Smooth muscle cell (in vitro differentiated cells): ENCODE measurements at regions not wholly inside any gene's neighbourhood (a gene's known extent, or its start where the extent isn't known, plus 50 kb on each side); places are given as distances from the start of the nearest gene placed in this dataset.

Experiments used
- DNase-seq: peaks from one replicate; lab custom pipeline; 2025; ENCODE audit not compliant: unreplicated experiment; lab: John Stamatoyannopoulos, UW
- H2AFZ ChIP-seq: fragments of 200-600 bp; sonication (generic); 2 replicates; pipeline ENCODE4 v1.6.0; 2016; ENCODE audit warnings: antibody characterized with exemption, low read depth, mild to moderate bottlenecking
- H3F3A ChIP-seq: fragments of 200-600 bp; sonication (generic); 2 replicates; pipeline ENCODE4 v1.6.0; 2017; ENCODE audit warnings: antibody characterized with exemption, low read depth
- H3K27ac ChIP-seq: fragments of 200-600 bp; sonication (generic); 2 replicates; pipeline ENCODE4 v1.5.1; 2016; ENCODE audit warnings: low read depth, mild to moderate bottlenecking
- H3K27me3 ChIP-seq: fragments of 200-600 bp; sonication (generic); 2 replicates; pipeline ENCODE4 v1.6.1; 2016; ENCODE audit warnings: low read depth, mild to moderate bottlenecking
- H3K36me3 ChIP-seq: fragments of 200-600 bp; sonication (generic); 2 replicates; pipeline ENCODE4 v1.5.1; 2016; ENCODE audit warnings: low read depth
- H3K4me1 ChIP-seq: fragments of 200-600 bp; sonication (generic); 2 replicates; pipeline ENCODE4 v1.5.1; 2016; ENCODE audit warnings: low read depth
- H3K4me2 ChIP-seq: fragments of 200-600 bp; sonication (generic); 2 replicates; pipeline ENCODE4 v1.6.0; 2016; ENCODE audit warnings: mild to moderate bottlenecking
- H3K4me3 ChIP-seq: fragments of 200-600 bp; sonication (generic); 2 replicates; pipeline ENCODE4 v1.5.1; 2016; ENCODE audit warnings: mild to moderate bottlenecking
- H3K79me2 ChIP-seq: fragments of 200-600 bp; sonication (generic); 2 replicates; pipeline ENCODE4 v1.6.0; 2016; ENCODE audit warnings: low read depth, mild to moderate bottlenecking
- H3K9ac ChIP-seq: fragments of 200-600 bp; sonication (generic); 2 replicates; pipeline ENCODE4 v1.6.0; 2016; ENCODE audit warnings: low read depth
- H3K9me3 ChIP-seq: fragments of 200-600 bp; sonication (generic); replicated peaks from 2 replicates; pipeline ENCODE4 v1.5.1; 2016; ENCODE audit warnings: low read depth
- H4K20me1 ChIP-seq: fragments of 200-600 bp; sonication (generic); 2 replicates; pipeline ENCODE4 v1.6.0; 2016; ENCODE audit warnings: low read depth
- WGBS: methylation state at CpG from one replicate; pipeline ENCODE4 v1.1.7; 2016; ENCODE audit warnings: low lambda C conversion rate; 5-methylcytosine and 5-hydroxymethylcytosine counted together
- TF ChIP-seq, protein P1 (sequence below): fragments of 200-600 bp; sonication (generic); IDR thresholded peaks from 2 replicates; pipeline ENCODE4 v1.5.1; 2017; ENCODE audit warnings: borderline replicate concordance, mild to moderate bottlenecking, antibody characterized with exemption; ENCODE audit not compliant: insufficient read depth, poor library complexity, severe bottlenecking

DNA sequence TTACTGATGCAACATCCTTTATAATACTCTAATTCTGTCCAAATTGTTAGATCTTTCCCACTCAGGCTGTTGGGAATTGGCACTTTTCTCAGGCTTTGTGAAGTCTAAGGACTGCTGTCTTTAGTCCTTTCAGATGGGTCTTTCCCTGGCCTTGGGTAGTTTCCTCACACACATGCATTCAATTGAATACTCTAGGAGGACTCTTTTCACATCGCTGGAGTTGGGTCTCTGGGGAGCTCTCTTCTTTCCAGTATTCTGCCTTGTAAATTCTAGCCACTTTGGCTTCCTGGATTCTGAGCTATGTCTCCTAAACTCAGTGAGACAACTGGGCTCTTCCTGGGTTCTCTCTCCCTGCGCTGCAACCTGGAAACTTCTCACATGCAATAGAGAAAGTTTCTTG lies 215.5 kb downstream of the SNX18 start:
- Histone ChIP-seq H3F3A (no peaks in the 10 kb centered on the region), H3K79me2 (no peaks in the 10 kb centered on the region), H3K4me3 (no peak overlapping the region), H3K9me3 (no peaks in the 10 kb centered on the region), H3K27me3 (no peaks in the 10 kb centered on the region), H3K4me1 (no peaks in the 10 kb centered on the region), H3K27ac (no peak overlapping the region), H3K36me3 (no peaks in the 10 kb centered on the region), H2AFZ (no peak overlapping the region), H3K4me2 (no peak overlapping the region), H3K9ac (no peak overlapping the region), H4K20me1 (no peaks in the 10 kb centered on the region)
- DNase-seq = no peak
- 45% methylated on average over 2 of the region's 2 CpGs for WGBS
- TF ChIP-seq, protein P1, sequence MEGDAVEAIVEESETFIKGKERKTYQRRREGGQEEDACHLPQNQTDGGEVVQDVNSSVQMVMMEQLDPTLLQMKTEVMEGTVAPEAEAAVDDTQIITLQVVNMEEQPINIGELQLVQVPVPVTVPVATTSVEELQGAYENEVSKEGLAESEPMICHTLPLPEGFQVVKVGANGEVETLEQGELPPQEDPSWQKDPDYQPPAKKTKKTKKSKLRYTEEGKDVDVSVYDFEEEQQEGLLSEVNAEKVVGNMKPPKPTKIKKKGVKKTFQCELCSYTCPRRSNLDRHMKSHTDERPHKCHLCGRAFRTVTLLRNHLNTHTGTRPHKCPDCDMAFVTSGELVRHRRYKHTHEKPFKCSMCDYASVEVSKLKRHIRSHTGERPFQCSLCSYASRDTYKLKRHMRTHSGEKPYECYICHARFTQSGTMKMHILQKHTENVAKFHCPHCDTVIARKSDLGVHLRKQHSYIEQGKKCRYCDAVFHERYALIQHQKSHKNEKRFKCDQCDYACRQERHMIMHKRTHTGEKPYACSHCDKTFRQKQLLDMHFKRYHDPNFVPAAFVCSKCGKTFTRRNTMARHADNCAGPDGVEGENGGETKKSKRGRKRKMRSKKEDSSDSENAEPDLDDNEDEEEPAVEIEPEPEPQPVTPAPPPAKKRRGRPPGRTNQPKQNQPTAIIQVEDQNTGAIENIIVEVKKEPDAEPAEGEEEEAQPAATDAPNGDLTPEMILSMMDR = no peak

DNA sequence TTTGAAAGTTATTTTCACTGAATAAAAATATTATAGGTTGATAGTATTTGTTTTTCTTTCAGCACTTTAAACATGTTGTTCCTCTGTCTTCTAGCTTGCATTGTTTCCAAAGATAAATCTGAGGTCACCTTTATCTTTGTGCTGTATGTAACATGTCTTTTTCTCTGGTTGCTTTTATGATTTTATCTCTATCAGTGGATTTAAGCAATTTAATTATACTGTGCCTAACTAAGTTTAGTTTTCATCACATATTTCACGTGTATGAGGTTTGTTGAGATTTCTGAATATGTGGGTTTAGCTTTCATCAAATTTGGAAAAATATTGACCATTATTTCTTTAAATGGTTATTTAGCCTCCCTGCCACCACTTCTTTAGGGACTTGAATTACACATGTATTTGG lies 214.5 kb downstream of the SNX18 start:
- H3K4me3 ChIP-seq = no peak overlapping the region
- no peaks in the 10 kb centered on the region for H4K20me1 ChIP-seq
- no peaks in the 10 kb centered on the region for H3K27me3 ChIP-seq
- H3K9ac ChIP-seq = no peak overlapping the region
- DNase-seq = no peak
- no peak overlapping the region for H2AFZ ChIP-seq
- TF ChIP-seq, protein P1 = no peak
- no peak overlapping the region for H3K4me2 ChIP-seq
- no peak overlapping the region for H3K27ac ChIP-seq
- 97% methylated on average over 1 of the region's 1 CpG for WGBS
- H3K4me1 ChIP-seq = no peaks in the 10 kb centered on the region
- no peaks in the 10 kb centered on the region for H3K79me2 ChIP-seq
- H3K9me3 ChIP-seq = no peaks in the 10 kb centered on the region
- H3K36me3 ChIP-seq = no peaks in the 10 kb centered on the region
- H3F3A ChIP-seq = no peaks in the 10 kb centered on the region

DNA sequence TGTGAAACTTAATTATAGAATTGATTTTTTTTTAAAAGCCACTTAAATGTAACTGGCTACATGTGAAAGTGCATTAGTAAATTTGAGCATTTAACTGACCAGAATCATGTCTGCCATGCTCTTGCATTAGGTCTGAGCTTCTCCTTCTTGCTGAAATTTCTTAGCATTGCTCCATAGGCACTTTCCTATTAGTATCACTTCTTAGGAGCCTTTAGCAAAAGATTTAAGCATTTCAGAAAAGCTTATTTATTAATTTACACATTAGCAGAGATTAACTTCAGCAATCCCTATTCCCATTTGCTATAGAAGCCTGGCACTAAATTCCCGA lies 211.0 kb downstream of the SNX18 start:
- Histone ChIP-seq H2AFZ (no peak overlapping the region), H3K79me2 (no peaks in the 10 kb centered on the region), H3K36me3 (no peaks in the 10 kb centered on the region), H3K4me1 (no peaks in the 10 kb centered on the region), H3K27me3 (no peaks in the 10 kb centered on the region), H3K27ac (no peak overlapping the region), H3F3A (no peaks in the 10 kb centered on the region), H3K4me3 (no peak overlapping the region), H3K9ac (no peak overlapping the region), H3K4me2 (no peak overlapping the region), H4K20me1 (no peaks in the 10 kb centered on the region), H3K9me3 (no peaks in the 10 kb centered on the region)
- DNase-seq = no peak
- TF ChIP-seq, protein P1 = no peak
- 86% methylated on average over 1 of the region's 1 CpG for WGBS

DNA sequence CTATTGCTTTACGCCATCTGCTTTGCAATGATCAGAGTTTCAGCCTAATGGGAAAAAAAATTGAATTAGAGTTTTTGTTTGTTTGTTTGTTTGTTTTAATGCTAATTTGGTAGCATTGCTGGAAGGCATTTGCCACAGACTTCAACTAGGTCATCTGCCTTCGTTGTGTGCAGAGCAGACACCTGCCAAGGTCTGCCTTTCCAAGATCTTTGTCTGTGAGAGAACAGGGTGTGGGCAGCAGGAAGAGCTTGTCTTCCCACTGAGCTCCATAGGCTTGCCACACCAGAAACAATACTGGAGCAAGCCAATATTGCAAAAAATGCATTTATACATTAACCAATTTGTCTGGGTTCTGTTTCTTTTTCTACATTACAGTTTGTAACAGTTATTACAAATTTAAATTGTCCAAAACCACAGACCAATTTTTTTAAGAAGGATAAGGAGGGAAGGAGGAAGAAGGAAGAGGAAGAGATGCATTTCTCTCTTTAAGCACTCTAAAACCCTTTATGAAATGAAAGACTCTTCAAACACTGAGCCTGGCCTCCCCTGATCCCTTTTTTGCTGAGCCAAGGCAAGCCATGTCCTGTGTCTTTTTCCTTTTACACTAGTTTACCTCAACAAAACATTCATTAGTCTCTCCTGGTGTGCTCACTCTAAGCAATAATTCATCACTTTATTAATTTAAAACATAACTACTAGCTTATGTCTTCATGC lies 210.5 kb downstream of the SNX18 start:
- Histone ChIP-seq H4K20me1 (no peaks in the 10 kb centered on the region), H3F3A (no peaks in the 10 kb centered on the region), H3K79me2 (no peaks in the 10 kb centered on the region), H2AFZ (no peak overlapping the region), H3K27me3 (no peaks in the 10 kb centered on the region), H3K9me3 (no peaks in the 10 kb centered on the region), H3K27ac (no peak overlapping the region), H3K4me1 (no peaks in the 10 kb centered on the region), H3K9ac (no peak overlapping the region), H3K36me3 (no peaks in the 10 kb centered on the region), H3K4me2 (no peak overlapping the region), H3K4me3 (no peak overlapping the region)
- DNase-seq = no peak
- 79% methylated on average over 2 of the region's 2 CpGs for WGBS
- TF ChIP-seq, protein P1 = no peak
